ENCODE measurements at regions not wholly inside any gene's neighbourhood (a gene's known extent, or its start where the extent isn't known, plus 50 kb on each side); places are given as distances from the start of the nearest gene placed in this dataset.
A peak's percentile ranks its signal among the peaks of the same experiment; 100 is the strongest.

- TF ChIP-seq KLF16 (CRISPR knock-in tag; IDR thresholded peaks at IDR 0.05) = no peak
These were observed 108.3 kb upstream of the TAPT1 start (continued) for GRCh38 chr4:16334601-16335000.

- no peak overlapping the region for H3K4me3 ChIP-seq (replicated peaks in 1 of 3; ENCODE audit: insufficient read depth in 1 of 3, low read depth in 2 of 3, low read length in 3 of 3)
These were observed 103.5 kb upstream of the TAPT1 start for GRCh38 chr4:16329797-16330134.

DNA sequence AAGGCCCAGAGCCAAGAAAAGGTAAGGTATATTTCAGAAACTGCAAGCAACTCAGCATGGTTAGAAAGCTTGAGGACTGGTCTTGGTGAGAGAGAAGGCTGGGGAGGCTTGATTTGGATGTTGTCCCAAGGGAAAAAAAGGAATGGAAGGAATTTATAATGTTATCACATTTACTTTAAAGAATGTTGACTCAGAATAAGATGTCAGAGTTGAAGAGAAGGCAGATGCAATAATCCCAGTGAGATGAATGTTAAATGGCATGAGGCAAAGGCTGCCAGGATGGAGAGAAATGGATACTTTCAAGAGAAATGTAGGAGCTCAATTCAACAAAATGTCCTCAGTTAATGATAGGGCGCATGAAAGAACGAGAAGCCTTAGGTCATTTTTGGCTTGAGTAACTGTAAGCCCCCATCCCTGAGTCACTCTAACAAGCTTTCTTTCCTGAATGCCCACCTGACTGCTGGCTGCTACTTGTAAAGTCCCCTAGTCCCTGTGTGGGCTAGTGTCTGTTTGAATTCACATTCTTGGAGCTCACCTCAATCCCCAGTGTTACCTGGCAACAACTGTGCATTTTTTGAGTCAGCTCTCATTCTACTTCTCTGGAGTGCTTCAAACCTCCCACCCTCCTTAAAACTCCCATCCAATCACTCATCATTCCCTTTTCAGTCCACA, 103.0 kb upstream of the TAPT1 start:
- in situ Hi-C loops (cut with HindIII; ENCODE audit: extremely low pct_ligation_motif_present, low pct_unique_long_range_greater_than_20kb) (loop anchor here (25.0 kb wide), 1 partner anchor 408 kb away; no protein-coding TSS in a partner anchor), intact Hi-C loops (cut with micrococcal nuclease; ENCODE audit: unreplicated experiment) (no loop called here)
- no peaks in the 10 kb centered on the region for H3K4me1 ChIP-seq (ENCODE audit: insufficient read depth, low read length)
- no peak overlapping the region for H3K9ac ChIP-seq (ENCODE audit: insufficient read depth, low read depth, low read length)
- H3K36me3 ChIP-seq (replicated peaks in 1 of 2; ENCODE audit: control insufficient read depth in 1 of 2, insufficient read depth in 2 of 2, low read length in 2 of 2) = no peaks in the 10 kb centered on the region
- TF ChIP-seq ZNF138 (CRISPR knock-in tag; IDR thresholded peaks at IDR 0.05; ENCODE audit: low read depth) = no peak
- TF ChIP-seq ZNF207 (IDR thresholded peaks at IDR 0.05; ENCODE audit: borderline replicate concordance) = no peak
- no peak for TF ChIP-seq GATAD1 (CRISPR knock-in tag; IDR thresholded peaks at IDR 0.05)
- no peak for TF ChIP-seq ZKSCAN1 (IDR thresholded peaks at IDR 0.05; ENCODE audit: low read length)
- TF ChIP-seq GPN1 (CRISPR knock-in tag; IDR thresholded peaks at IDR 0.05; ENCODE audit: borderline replicate concordance) = no peak
- TF ChIP-seq, protein P1, sequence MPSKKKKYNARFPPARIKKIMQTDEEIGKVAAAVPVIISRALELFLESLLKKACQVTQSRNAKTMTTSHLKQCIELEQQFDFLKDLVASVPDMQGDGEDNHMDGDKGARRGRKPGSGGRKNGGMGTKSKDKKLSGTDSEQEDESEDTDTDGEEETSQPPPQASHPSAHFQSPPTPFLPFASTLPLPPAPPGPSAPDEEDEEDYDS (CRISPR knock-in tag; IDR thresholded peaks at IDR 0.05) = no peak
- TF ChIP-seq ZNF878 (CRISPR knock-in tag; IDR thresholded peaks at IDR 0.05) = no peak
- TF ChIP-seq PHF21A (CRISPR knock-in tag; IDR thresholded peaks at IDR 0.05) = no peak
- TF ChIP-seq, protein P2, sequence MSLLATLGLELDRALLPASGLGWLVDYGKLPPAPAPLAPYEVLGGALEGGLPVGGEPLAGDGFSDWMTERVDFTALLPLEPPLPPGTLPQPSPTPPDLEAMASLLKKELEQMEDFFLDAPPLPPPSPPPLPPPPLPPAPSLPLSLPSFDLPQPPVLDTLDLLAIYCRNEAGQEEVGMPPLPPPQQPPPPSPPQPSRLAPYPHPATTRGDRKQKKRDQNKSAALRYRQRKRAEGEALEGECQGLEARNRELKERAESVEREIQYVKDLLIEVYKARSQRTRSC (CRISPR knock-in tag; IDR thresholded peaks at IDR 0.05; ENCODE audit: low read depth) = no peak
- no peak for TF ChIP-seq AGO1 (IDR thresholded peaks at IDR 0.05; ENCODE audit: low read depth, low read length, poor library complexity, severe bottlenecking)
- TF ChIP-seq TRIM22 (IDR thresholded peaks at IDR 0.05) = no peak
- TF ChIP-seq CENPX (CRISPR knock-in tag; IDR thresholded peaks at IDR 0.05) = no peak
- no peak overlapping the region for H3K4me2 ChIP-seq (ENCODE audit: low read depth, low read length)
- DNase-seq (ENCODE audit: low spot score) (no peak), ATAC-seq (no peak), FAIRE-seq (no peak)
- H4K20me1 ChIP-seq (ENCODE audit: insufficient read depth, low read length) = no peaks in the 10 kb centered on the region
- WGBS (ENCODE audit: low lambda C conversion rate) = 43% methylated on average over 2 of the region's 2 CpGs
- no peaks in the 10 kb centered on the region for H3K79me2 ChIP-seq (ENCODE audit: insufficient read depth, low read length)
- no peak overlapping the region for H3K4me3 ChIP-seq (replicated peaks in 1 of 3; ENCODE audit: insufficient read depth in 1 of 3, low read depth in 2 of 3, low read length in 3 of 3)
- no TSS peak for BruUV-seq (replicated peaks)
- no peak overlapping the region for H3K27ac ChIP-seq (ENCODE audit: extremely low read length, insufficient read depth, low read length)
- H3K9me3 ChIP-seq (ENCODE audit: low read length) = no peaks in the 10 kb centered on the region
- H2AFZ ChIP-seq (ENCODE audit: low read length) = no peak overlapping the region
- no peaks in the 10 kb centered on the region for H3K27me3 ChIP-seq (ENCODE audit: control insufficient read depth in 1 of 2, insufficient read depth in 2 of 2, low read length in 2 of 2)
- POLR2A ChIA-PET = no interaction called here
- CTCF ChIA-PET (ENCODE audit: low intra/inter-chr PET ratio, low total read pairs) = no interaction called here

More at GRCh38 chr4:16329797-16330134, 103.5 kb upstream of the TAPT1 start:
- no peaks in the 10 kb centered on the region for H3K79me2 ChIP-seq (ENCODE audit: insufficient read depth, low read length)
- H2AFZ ChIP-seq (ENCODE audit: low read length) = no peak overlapping the region
- ChIA-PET POLR2A (no interaction called here), CTCF (ENCODE audit: low intra/inter-chr PET ratio, low total read pairs) (no interaction called here)
- ATAC-seq (no peak), FAIRE-seq (no peak), DNase-seq (ENCODE audit: low spot score) (no peak)
- H3K27me3 ChIP-seq (ENCODE audit: control insufficient read depth in 1 of 2, insufficient read depth in 2 of 2, low read length in 2 of 2) = no peaks in the 10 kb centered on the region
- no peak overlapping the region for H3K27ac ChIP-seq (ENCODE audit: extremely low read length, insufficient read depth, low read length)
- H3K4me1 ChIP-seq (ENCODE audit: insufficient read depth, low read length) = no peaks in the 10 kb centered on the region
- TF ChIP-seq MAFF (IDR thresholded peaks at IDR 0.05; ENCODE audit: low read depth, low read length) = peak; percentile 79
- peak; percentile 82 to 88 for TF ChIP-seq MAFK (conservative IDR thresholded peaks at IDR 0.05 in 1 of 2, IDR thresholded peaks at IDR 0.05 in 1 of 2; ENCODE audit: low read length in 2 of 2)
- TF ChIP-seq ZNF468 (CRISPR knock-in tag; IDR thresholded peaks at IDR 0.05) = no peak
- no peaks in the 10 kb centered on the region for H3K9me3 ChIP-seq (ENCODE audit: low read length)
- WGBS (ENCODE audit: low lambda C conversion rate) = 27% methylated on average over 1 of the region's 1 CpG
- in situ Hi-C loops (cut with HindIII; ENCODE audit: extremely low pct_ligation_motif_present, low pct_unique_long_range_greater_than_20kb) (loop anchor here (25.0 kb wide), 1 partner anchor 408 kb away; no protein-coding TSS in a partner anchor), intact Hi-C loops (cut with micrococcal nuclease; ENCODE audit: unreplicated experiment) (no loop called here)
- no peak overlapping the region for H3K4me2 ChIP-seq (ENCODE audit: low read depth, low read length)
- BruUV-seq (replicated peaks) = no TSS peak
- H3K36me3 ChIP-seq (replicated peaks in 1 of 2; ENCODE audit: control insufficient read depth in 1 of 2, insufficient read depth in 2 of 2, low read length in 2 of 2) = no peaks in the 10 kb centered on the region
- H3K9ac ChIP-seq (ENCODE audit: insufficient read depth, low read depth, low read length) = no peak overlapping the region
- H4K20me1 ChIP-seq (ENCODE audit: insufficient read depth, low read length) = no peaks in the 10 kb centered on the region

Measured in HepG2 (cell line).